Upper lobe of right lung (tissue), 1 donor: ENCODE measurements at regions not wholly inside any gene's neighbourhood (a gene's known extent, or its start where the extent isn't known, plus 50 kb on each side); places are given as distances from the start of the nearest gene placed in this dataset.

Experiments
- ATAC-seq: fragments of 200-7000 bp; cut with Tn5 transposase; one replicate; pipeline ENCODE4 v1.9.1; 2020; ENCODE audit warnings: mild to moderate bottlenecking, moderate library complexity
- DNase-seq: peaks from one replicate; pipeline ENCODE4 v3.0.0-alpha.2; 2020
- H3K27ac ChIP-seq: fragments of 200-600 bp; one replicate; pipeline ENCODE4 v1.8.0; 2022
- H3K27me3 ChIP-seq: fragments of 200-600 bp; one replicate; pipeline ENCODE4 v1.8.0; 2022; ENCODE audit warnings: mild to moderate bottlenecking
- H3K36me3 ChIP-seq: fragments of 200-600 bp; one replicate; pipeline ENCODE4 v1.8.0; 2022
- H3K4me1 ChIP-seq: fragments of 200-600 bp; one replicate; pipeline ENCODE4 v1.8.0; 2022
- H3K4me3 ChIP-seq: fragments of 200-600 bp; one replicate; pipeline ENCODE4 v1.8.0; 2022; ENCODE audit warnings: mild to moderate bottlenecking
- H3K9me3 ChIP-seq: fragments of 200-600 bp; one replicate; pipeline ENCODE4 v1.8.0; 2022
- CTCF ChIP-seq: fragments of 200-600 bp; IDR thresholded peaks from one replicate; pipeline ENCODE4 v1.8.0; 2022; ENCODE audit warnings: antibody characterized with exemption
- intact Hi-C: fragments of 100-400 bp; cut with DNase I; formaldehyde crosslinking; loops from one replicate; pipeline ENCODE4 v1.11.0; 2022
- donor health status: DM: no; HTN: yes; CAD: no; lungs with severe emphysema.

- H3K27me3 ChIP-seq = no peaks in the 10 kb centered on the region
- no peak for ATAC-seq
- H3K27ac ChIP-seq = no peak overlapping the region
- peak; percentile 53 for DNase-seq
- no peaks in the 10 kb centered on the region for H3K36me3 ChIP-seq
- no peak for TF ChIP-seq CTCF
- no peaks in the 10 kb centered on the region for H3K9me3 ChIP-seq
- intact Hi-C loops = no loop called here
- H3K4me3 ChIP-seq = no peak overlapping the region
- H3K4me1 ChIP-seq = no peaks in the 10 kb centered on the region
These were observed 184.2 kb upstream of the HDAC4 start for GRCh38 chr2:239584986-239585385.

GRCh38 chr2:239583879-239584859 is 183.3 kb upstream of the HDAC4 start:
- intact Hi-C loops = no loop called here
- Histone ChIP-seq H3K4me3 (no peak overlapping the region), H3K27me3 (no peaks in the 10 kb centered on the region), H3K36me3 (no peaks in the 10 kb centered on the region), H3K9me3 (no peaks in the 10 kb centered on the region), H3K4me1 (no peaks in the 10 kb centered on the region), H3K27ac (no peak overlapping the region)
- no peak for ATAC-seq
- no peak for TF ChIP-seq CTCF
- DNase-seq = peak; percentile 52

- no peaks in the 10 kb centered on the region for H3K27me3 ChIP-seq
- no peaks in the 10 kb centered on the region for H3K4me1 ChIP-seq
- no peaks in the 10 kb centered on the region for H3K36me3 ChIP-seq
- intact Hi-C loops = no loop called here
- H3K9me3 ChIP-seq = no peaks in the 10 kb centered on the region
- H3K27ac ChIP-seq = no peak overlapping the region
- no peak for ATAC-seq
- DNase-seq = peak; percentile 43
- no peak overlapping the region for H3K4me3 ChIP-seq
- no peak for TF ChIP-seq CTCF
These were observed 182.5 kb upstream of the HDAC4 start for GRCh38 chr2:239583171-239583878.

- H3K36me3 ChIP-seq = no peaks in the 10 kb centered on the region
- intact Hi-C loops = no loop called here
- DNase-seq (no peak), ATAC-seq (no peak)
- H3K9me3 ChIP-seq = no peaks in the 10 kb centered on the region
- H3K4me3 ChIP-seq = no peak overlapping the region
- no peaks in the 10 kb centered on the region for H3K27me3 ChIP-seq
- H3K4me1 ChIP-seq = no peaks in the 10 kb centered on the region
- H3K27ac ChIP-seq = no peak overlapping the region
- no peak for TF ChIP-seq CTCF
These were observed 181.7 kb upstream of the HDAC4 start for GRCh38 chr2:239582476-239582875.

GRCh38 chr2:239581352-239581901 is 180.6 kb upstream of the HDAC4 start:
- H3K4me3 ChIP-seq = no peak overlapping the region
- intact Hi-C loops = no loop called here
- no peaks in the 10 kb centered on the region for H3K4me1 ChIP-seq
- H3K27me3 ChIP-seq = no peaks in the 10 kb centered on the region
- H3K36me3 ChIP-seq = no peaks in the 10 kb centered on the region
- no peak overlapping the region for H3K27ac ChIP-seq
- DNase-seq = peak; percentile 41
- no peak for TF ChIP-seq CTCF
- no peak for ATAC-seq
- H3K9me3 ChIP-seq = no peaks in the 10 kb centered on the region
